Neural cell (in vitro differentiated cells): ENCODE measurements at regions not wholly inside any gene's neighbourhood (a gene's known extent, or its start where the extent isn't known, plus 50 kb on each side); places are given as distances from the start of the nearest gene placed in this dataset.

Experiments
- H2AFZ ChIP-seq: fragments of 200-600, 300-800 bp; sonication (generic), shearing (Covaris generic); 2 replicates; pipeline ENCODE4 v1.6.0; 2014; ENCODE audit warnings: low read depth, mild to moderate bottlenecking, antibody characterized with exemption, low read length, moderate library complexity
- H3F3A ChIP-seq: fragments of 200-600 bp; shearing (Covaris generic); 2 replicates; pipeline ENCODE4 v1.6.1; 2016; ENCODE audit warnings: mild to moderate bottlenecking, moderate library complexity, mixed read lengths, antibody characterized with exemption, low read length; ENCODE audit not compliant: insufficient read depth, poor library complexity, severe bottlenecking
- H3K27ac ChIP-seq: fragments of 200-600, 300-800 bp; sonication (generic), shearing (Covaris generic); 2 replicates; pipeline ENCODE4 v1.5.1; 2014; ENCODE audit warnings: mild to moderate bottlenecking, low read length, moderate library complexity
- H3K27me3 ChIP-seq: fragments of 300-800, 200-600 bp; sonication (generic), shearing (Covaris generic); 2 replicates; pipeline ENCODE4 v1.6.0; 2014; ENCODE audit warnings: mild to moderate bottlenecking, low read depth, low read length, moderate library complexity; ENCODE audit not compliant: insufficient read depth
- H3K36me3 ChIP-seq: fragments of 300-800, 200-600 bp; sonication (generic), shearing (Covaris generic); 2 replicates; pipeline ENCODE4 v1.5.1; 2014; ENCODE audit warnings: mild to moderate bottlenecking, antibody characterized with exemption, low read length, moderate library complexity; ENCODE audit not compliant: insufficient read depth
- H3K4me2 ChIP-seq: fragments of 300-800, 200-600 bp; sonication (generic), shearing (Covaris generic); 2 replicates; pipeline ENCODE4 v1.6.0; 2014; ENCODE audit warnings: mild to moderate bottlenecking, low read length
- H3K4me3 ChIP-seq: fragments of 300-800, 200-600 bp; sonication (generic), shearing (Covaris generic); 2 replicates; pipeline ENCODE4 v1.5.1; 2014; ENCODE audit warnings: mild to moderate bottlenecking, low read length, moderate library complexity
- H3K79me2 ChIP-seq: fragments of 200-600 bp; shearing (Covaris generic); replicated peaks from 2 replicates; pipeline ENCODE4 v1.6.0; 2014; ENCODE audit warnings: mild to moderate bottlenecking, low read length, moderate library complexity; ENCODE audit not compliant: insufficient read depth
- H3K9ac ChIP-seq: fragments of 300-800, 200-600 bp; sonication (generic), shearing (Covaris generic); 2 replicates; pipeline ENCODE4 v1.6.1; 2016; ENCODE audit warnings: mild to moderate bottlenecking, low read length, mixed read lengths
- H3K9me2 ChIP-seq: fragments of 200-600 bp; shearing (Covaris generic); 2 replicates; pipeline ENCODE4 v1.6.1; 2016; ENCODE audit warnings: mild to moderate bottlenecking, low read length, mixed read lengths; ENCODE audit not compliant: insufficient read depth
- H3K9me3 ChIP-seq: fragments of 200-600, 300-800 bp; sonication (generic), shearing (Covaris generic); 2 replicates; pipeline ENCODE4 v1.6.1; 2016; ENCODE audit warnings: mild to moderate bottlenecking, mixed run types, low read length, moderate library complexity, mixed read lengths
- H4K20me1 ChIP-seq: fragments of 200-600 bp; shearing (Covaris generic); 2 replicates; pipeline ENCODE4 v1.6.1; 2016; ENCODE audit warnings: mild to moderate bottlenecking, mixed run types; ENCODE audit not compliant: insufficient read depth
- CTCF ChIP-seq: fragments of 450-650 bp; IDR thresholded peaks from 2 replicates; pipeline ENCODE4 v1.5.1; 2014; ENCODE audit warnings: antibody characterized with exemption, mild to moderate bottlenecking, moderate library complexity; ENCODE audit not compliant: poor library complexity, severe bottlenecking
- EP300 ChIP-seq: fragments of 450-650 bp; conservative IDR thresholded peaks from 2 replicates; pipeline ENCODE4 v1.6.1; 2014; ENCODE audit warnings: antibody characterized with exemption, mild to moderate bottlenecking, moderate library complexity; ENCODE audit not compliant: poor library complexity, severe bottlenecking
- EZH2 ChIP-seq: fragments of 200-600, 300-800 bp; shearing (Covaris generic), sonication (generic); IDR thresholded peaks from 2 replicates; pipeline ENCODE4 v1.6.1; 2014; ENCODE audit warnings: antibody characterized with exemption, low read length, borderline replicate concordance, mild to moderate bottlenecking; ENCODE audit not compliant: insufficient read depth, poor library complexity, severe bottlenecking
- MXI1 ChIP-seq: fragments of 450-650 bp; conservative IDR thresholded peaks from 2 replicates; pipeline ENCODE4 v1.6.1; 2014; ENCODE audit warnings: antibody characterized with exemption, mild to moderate bottlenecking; ENCODE audit not compliant: poor library complexity, severe bottlenecking
- POLR2AphosphoS5 ChIP-seq: IDR thresholded peaks from 2 replicates; pipeline ENCODE4 v1.6.1; 2012
- RAD21 ChIP-seq: fragments of 450-650 bp; conservative IDR thresholded peaks from 2 replicates; pipeline ENCODE4 v1.6.1; 2014; ENCODE audit warnings: antibody characterized with exemption, mild to moderate bottlenecking, moderate library complexity
- REST ChIP-seq: IDR thresholded peaks from 2 replicates; pipeline ENCODE4 v1.6.1; 2012; ENCODE audit warnings: borderline replicate concordance
- SMC3 ChIP-seq: fragments of 450-650 bp; conservative IDR thresholded peaks from 2 replicates; pipeline ENCODE4 v1.6.1; 2014; ENCODE audit warnings: antibody characterized with exemption, mild to moderate bottlenecking, moderate library complexity; ENCODE audit not compliant: poor library complexity
- TAF1 ChIP-seq: IDR thresholded peaks from 2 replicates; pipeline ENCODE4 v1.6.1; 2012; ENCODE audit warnings: low read depth

GRCh38 chr2:212811921-212812320 is 273.3 kb upstream of the ERBB4 start:
- H3F3A ChIP-seq, result no peaks in the 10 kb centered on the region
- H3K4me3 ChIP-seq, result no peak overlapping the region
- no peaks in the 10 kb centered on the region for H3K79me2 ChIP-seq
- no peak for TF ChIP-seq POLR2AphosphoS5
- TF ChIP-seq RAD21, result no peak
- no peak for TF ChIP-seq CTCF
- no peak for TF ChIP-seq SMC3
- TF ChIP-seq MXI1, result no peak
- no peak for TF ChIP-seq TAF1
- TF ChIP-seq EZH2, result no peak
- TF ChIP-seq EP300, result no peak
- TF ChIP-seq REST, result no peak
- no peak overlapping the region for H2AFZ ChIP-seq
- no peaks in the 10 kb centered on the region for H3K9me3 ChIP-seq
- H3K27me3 ChIP-seq, result no peaks in the 10 kb centered on the region
- no peaks in the 10 kb centered on the region for H4K20me1 ChIP-seq
- no peak overlapping the region for H3K9ac ChIP-seq
- no peaks in the 10 kb centered on the region for H3K9me2 ChIP-seq
- H3K27ac ChIP-seq, result no peak overlapping the region
- H3K4me2 ChIP-seq, result no peak overlapping the region
- H3K36me3 ChIP-seq, result no peaks in the 10 kb centered on the region

GRCh38 chr2:212811036-212811805 is 272.6 kb upstream of the ERBB4 start:
- Histone ChIP-seq H3K9me3 (no peaks in the 10 kb centered on the region), H3K4me2 (no peak overlapping the region), H3F3A (no peaks in the 10 kb centered on the region), H3K4me3 (no peak overlapping the region), H3K27me3 (no peaks in the 10 kb centered on the region), H3K9ac (no peak overlapping the region), H3K79me2 (no peaks in the 10 kb centered on the region), H3K27ac (no peak overlapping the region), H4K20me1 (no peaks in the 10 kb centered on the region), H3K9me2 (no peaks in the 10 kb centered on the region), H3K36me3 (no peaks in the 10 kb centered on the region), H2AFZ (no peak overlapping the region)
- TF ChIP-seq MXI1 (no peak), SMC3 (no peak), RAD21 (no peak), EP300 (no peak), EZH2 (no peak), TAF1 (no peak), REST (no peak), CTCF (no peak), POLR2AphosphoS5 (no peak)
